ENCODE measurements at regions not wholly inside any gene's neighbourhood (a gene's known extent, or its start where the extent isn't known, plus 50 kb on each side); places are given as distances from the start of the nearest gene placed in this dataset.

DNA sequence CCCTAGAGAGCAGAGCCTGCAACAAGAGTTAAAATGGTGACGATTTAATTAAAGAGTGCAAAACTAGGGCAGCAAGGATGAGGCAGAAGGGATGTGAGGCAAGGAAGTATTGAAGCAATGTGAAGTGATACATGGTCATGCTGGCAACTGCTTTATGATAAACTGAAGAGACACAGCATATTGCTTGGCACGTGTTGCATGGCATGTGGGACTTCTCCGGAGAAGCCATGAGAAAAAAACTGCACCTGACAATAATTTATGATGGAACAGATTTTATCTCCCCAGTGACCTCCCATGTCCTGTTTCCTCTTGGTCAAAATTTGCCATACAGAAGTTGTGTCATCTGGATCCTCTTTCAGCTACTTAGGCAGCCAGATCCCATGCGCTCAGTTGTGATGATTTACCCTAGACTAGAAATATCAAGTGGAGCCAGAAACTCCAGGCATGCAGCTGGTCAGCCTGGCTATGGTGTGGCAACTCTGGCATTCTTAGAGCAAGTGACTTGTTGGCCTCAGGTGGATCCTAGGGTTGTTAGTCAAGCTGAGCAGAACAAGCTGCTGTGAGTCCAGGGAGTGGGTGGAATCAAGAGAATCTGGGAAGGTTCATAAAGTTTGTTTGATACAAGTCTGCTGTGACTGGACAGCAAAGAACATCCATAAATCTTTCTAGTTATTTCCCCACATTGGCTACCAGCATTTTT is 611.4 kb upstream of the USP24 start:
- TF ChIP-seq EZH2 (IDR thresholded peaks at IDR 0.05; ENCODE audit: low read depth) = no peak
- TF ChIP-seq, protein P1, sequence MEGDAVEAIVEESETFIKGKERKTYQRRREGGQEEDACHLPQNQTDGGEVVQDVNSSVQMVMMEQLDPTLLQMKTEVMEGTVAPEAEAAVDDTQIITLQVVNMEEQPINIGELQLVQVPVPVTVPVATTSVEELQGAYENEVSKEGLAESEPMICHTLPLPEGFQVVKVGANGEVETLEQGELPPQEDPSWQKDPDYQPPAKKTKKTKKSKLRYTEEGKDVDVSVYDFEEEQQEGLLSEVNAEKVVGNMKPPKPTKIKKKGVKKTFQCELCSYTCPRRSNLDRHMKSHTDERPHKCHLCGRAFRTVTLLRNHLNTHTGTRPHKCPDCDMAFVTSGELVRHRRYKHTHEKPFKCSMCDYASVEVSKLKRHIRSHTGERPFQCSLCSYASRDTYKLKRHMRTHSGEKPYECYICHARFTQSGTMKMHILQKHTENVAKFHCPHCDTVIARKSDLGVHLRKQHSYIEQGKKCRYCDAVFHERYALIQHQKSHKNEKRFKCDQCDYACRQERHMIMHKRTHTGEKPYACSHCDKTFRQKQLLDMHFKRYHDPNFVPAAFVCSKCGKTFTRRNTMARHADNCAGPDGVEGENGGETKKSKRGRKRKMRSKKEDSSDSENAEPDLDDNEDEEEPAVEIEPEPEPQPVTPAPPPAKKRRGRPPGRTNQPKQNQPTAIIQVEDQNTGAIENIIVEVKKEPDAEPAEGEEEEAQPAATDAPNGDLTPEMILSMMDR (conservative IDR thresholded peaks at IDR 0.05) = no peak
